Duodenal mucosa (tissue), 2 donors: ENCODE measurements at regions not wholly inside any gene's neighbourhood (a gene's known extent, or its start where the extent isn't known, plus 50 kb on each side); places are given as distances from the start of the nearest gene placed in this dataset.
"Not testable (repeated sequence)": the region's sequence is repeated elsewhere in the genome, so short reads cannot be mapped to it uniquely, and the experiment has no call there.

Experiments
- H3K27ac ChIP-seq: one replicate; pipeline ENCODE4 v1.7.0; 2013; ENCODE audit warnings: low read depth, low read length
- H3K27me3 ChIP-seq, 2 donors: one replicate each; pipeline ENCODE4 v1.7.0; 2013; ENCODE audit warnings: low read length in 2 of 2, control low read depth in 1 of 2; ENCODE audit not compliant: insufficient read depth in 2 of 2, control insufficient read depth in 1 of 2
- H3K36me3 ChIP-seq, 2 donors: one replicate each; pipeline ENCODE4 v1.7.0; 2013; ENCODE audit warnings: low read length in 2 of 2, control low read depth in 1 of 2; ENCODE audit not compliant: insufficient read depth in 2 of 2, control insufficient read depth in 1 of 2
- H3K4me1 ChIP-seq, 2 donors: one replicate each; pipeline ENCODE4 v1.7.0; 2013; ENCODE audit warnings: low read length in 2 of 2, control low read depth in 1 of 2; ENCODE audit not compliant: insufficient read depth in 2 of 2, control insufficient read depth in 1 of 2
- H3K4me3 ChIP-seq, 2 donors: one replicate each; pipeline ENCODE4 v1.7.0; 2013; ENCODE audit warnings: low read length in 2 of 2, low read depth in 1 of 2
- H3K9ac ChIP-seq, 2 donors: one replicate each; pipeline ENCODE4 v1.7.0; 2013; ENCODE audit warnings: low read length in 2 of 2, low read depth in 1 of 2
- H3K9me3 ChIP-seq, 2 donors: one replicate each; pipeline ENCODE4 v1.7.0; 2013; ENCODE audit warnings: low read length in 2 of 2, control low read depth in 1 of 2; ENCODE audit not compliant: control insufficient read depth in 1 of 2

DNA sequence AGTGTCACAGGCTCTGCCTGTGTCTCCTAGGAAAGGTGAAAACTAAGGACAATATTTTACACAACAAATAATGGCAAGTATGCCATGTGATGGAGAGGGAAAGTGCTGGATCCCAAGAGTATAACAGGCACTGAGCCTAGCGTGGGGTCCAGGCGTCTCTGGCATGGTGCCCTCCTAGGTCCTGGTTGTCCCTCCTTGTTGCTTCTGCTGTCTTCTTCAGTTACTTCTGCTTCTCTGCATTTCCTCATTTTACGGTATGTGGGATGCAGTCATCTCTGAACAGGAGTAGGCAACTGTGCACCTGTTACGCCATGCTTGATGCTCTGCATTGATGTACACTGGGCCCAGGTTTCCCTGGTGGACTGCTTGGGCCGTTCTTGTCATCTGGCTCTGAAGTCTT lies 1480.8 kb downstream of the FOXD4L5 start:
- not testable (repeated sequence) for H3K9me3 ChIP-seq, H3K27me3 ChIP-seq, H3K36me3 ChIP-seq, H3K27ac ChIP-seq, H3K9ac ChIP-seq, H3K4me1 ChIP-seq, H3K4me3 ChIP-seq

DNA sequence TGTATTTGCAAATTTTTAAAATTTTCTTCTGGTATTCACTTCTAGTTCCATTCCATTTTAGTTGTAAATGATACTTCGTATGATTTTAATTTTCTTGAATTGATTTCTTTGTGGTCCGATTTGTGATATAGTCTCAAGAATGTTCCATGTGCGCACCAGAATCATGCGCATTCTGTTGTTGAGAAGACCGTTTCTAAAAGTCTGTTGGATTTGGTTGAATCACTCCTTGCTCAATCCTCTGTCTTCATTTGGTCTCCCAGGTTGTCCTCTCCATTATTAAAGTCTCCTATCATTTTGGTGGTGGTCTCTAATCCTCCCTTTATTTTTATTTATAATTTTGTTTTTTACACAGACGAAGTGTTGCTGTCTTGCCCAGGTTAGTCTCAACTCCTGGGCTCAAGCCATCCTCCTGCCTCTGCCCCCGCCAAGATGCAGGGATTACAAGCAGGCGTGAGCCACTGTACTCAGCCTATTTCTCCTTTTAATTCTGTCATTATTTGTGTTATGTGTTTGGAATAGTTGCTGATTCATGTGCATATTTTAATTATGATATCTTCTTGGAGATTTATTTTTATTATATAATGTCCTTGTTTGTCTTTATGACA lies 1490.8 kb downstream of the FOXD4L5 start:
- not testable (repeated sequence) for H3K4me3 ChIP-seq, H3K9me3 ChIP-seq, H3K9ac ChIP-seq, H3K36me3 ChIP-seq, H3K27me3 ChIP-seq, H3K27ac ChIP-seq, H3K4me1 ChIP-seq

GRCh38 chr9:63787454-63787853 lies 1497.6 kb downstream of the FOXD4L5 start:
- not testable (repeated sequence) for H3K4me3 ChIP-seq, H3K9me3 ChIP-seq, H3K27me3 ChIP-seq, H3K36me3 ChIP-seq, H3K9ac ChIP-seq, H3K27ac ChIP-seq, H3K4me1 ChIP-seq

- not testable (repeated sequence) for H3K27ac ChIP-seq, H3K9ac ChIP-seq, H3K36me3 ChIP-seq, H3K9me3 ChIP-seq, H3K4me3 ChIP-seq, H3K27me3 ChIP-seq, H3K4me1 ChIP-seq
These were observed 1500.0 kb downstream of the FOXD4L5 start for GRCh38 chr9:63785059-63785458.

DNA sequence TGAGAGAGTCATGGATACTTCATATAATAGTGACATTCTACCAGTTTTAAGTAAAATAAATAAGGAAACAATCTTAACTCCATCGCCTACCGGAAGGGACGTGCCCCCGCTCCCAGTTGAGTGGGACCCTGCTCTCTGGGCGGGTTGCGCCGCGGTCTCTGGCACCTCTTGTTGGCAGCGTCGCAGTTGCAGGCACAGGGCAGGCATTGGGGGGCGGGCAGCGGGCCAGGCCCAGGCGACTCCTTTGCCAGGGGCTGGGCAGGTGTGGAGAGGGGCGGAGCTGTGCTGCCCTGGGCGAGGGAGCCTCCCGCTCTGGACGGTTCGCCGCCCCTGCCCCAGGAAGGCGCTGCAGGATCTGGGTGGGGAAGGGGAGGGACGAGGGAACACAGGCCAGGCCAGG lies 1500.6 kb downstream of the FOXD4L5 start:
- H3K27ac ChIP-seq, H3K27me3 ChIP-seq, H3K4me3 ChIP-seq, H3K9me3 ChIP-seq, H3K36me3 ChIP-seq, H3K4me1 ChIP-seq, H3K9ac ChIP-seq: not testable (repeated sequence)

DNA sequence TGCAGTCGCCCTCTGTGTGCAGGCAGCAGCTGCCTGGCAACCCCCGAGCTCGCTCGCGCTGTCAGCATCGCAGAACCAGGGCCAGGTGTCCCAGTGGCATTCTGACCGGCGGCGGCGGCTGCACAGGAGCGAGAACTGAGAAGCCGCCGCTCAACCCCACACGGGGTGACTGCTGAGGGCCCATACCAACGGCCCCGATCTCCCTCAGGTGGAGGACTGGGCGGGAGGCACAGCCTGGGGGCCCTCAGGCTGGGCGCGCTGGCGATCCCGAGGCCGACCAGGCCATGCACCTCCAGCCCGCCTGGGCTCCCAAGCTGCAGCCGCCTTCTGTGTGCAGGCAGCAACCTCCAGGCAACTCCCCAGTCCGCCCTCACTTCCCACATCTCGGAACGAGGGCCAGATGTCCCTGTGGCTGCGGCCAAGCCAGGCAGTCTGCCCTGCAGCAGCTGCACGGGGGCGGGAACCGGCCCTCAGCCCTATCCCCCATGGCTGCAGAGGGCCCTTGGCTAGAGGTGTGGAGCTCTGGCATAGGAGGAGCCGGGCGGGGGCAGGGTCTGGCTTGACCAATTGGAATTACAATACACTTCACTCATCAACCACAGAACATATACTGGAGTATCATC lies 1503.1 kb downstream of the FOXD4L5 start:
- H3K4me3 ChIP-seq, result not testable (repeated sequence)

DNA sequence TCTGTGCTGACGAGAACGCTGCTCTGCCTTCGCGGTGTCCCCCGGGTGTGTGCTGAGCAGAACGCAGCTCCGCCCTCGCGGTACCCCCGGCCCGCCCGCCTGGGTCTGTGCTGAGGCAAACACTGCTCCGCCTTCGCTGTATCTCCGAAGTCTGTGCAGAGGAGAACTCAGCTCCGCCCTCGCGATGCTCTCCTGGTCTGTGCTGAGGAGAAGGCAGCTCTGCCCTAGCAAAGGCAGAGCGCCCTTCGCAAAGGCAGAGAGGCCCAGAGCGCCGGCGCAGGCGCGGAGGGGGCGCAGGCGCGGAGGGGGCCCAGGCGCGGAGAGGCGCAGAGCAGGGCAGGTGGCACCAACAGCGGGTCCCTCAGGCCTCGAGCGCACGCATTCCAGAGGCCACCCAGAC lies 1503.6 kb downstream of the FOXD4L5 start:
- not testable (repeated sequence) for H3K4me3 ChIP-seq, H3K27me3 ChIP-seq, H3K9me3 ChIP-seq, H3K27ac ChIP-seq, H3K9ac ChIP-seq, H3K4me1 ChIP-seq, H3K36me3 ChIP-seq

More for the DNA sequence above, 1503.1 kb downstream of the FOXD4L5 start:
- not testable (repeated sequence) for H3K36me3 ChIP-seq, H3K27ac ChIP-seq, H3K27me3 ChIP-seq, H3K9me3 ChIP-seq, H3K9ac ChIP-seq, H3K4me1 ChIP-seq

GRCh38 chr9:63776220-63776619 lies 1508.8 kb downstream of the FOXD4L5 start:
- H3K36me3 ChIP-seq, H3K9ac ChIP-seq, H3K4me3 ChIP-seq, H3K9me3 ChIP-seq, H3K4me1 ChIP-seq, H3K27ac ChIP-seq, H3K27me3 ChIP-seq: not testable (repeated sequence)

DNA sequence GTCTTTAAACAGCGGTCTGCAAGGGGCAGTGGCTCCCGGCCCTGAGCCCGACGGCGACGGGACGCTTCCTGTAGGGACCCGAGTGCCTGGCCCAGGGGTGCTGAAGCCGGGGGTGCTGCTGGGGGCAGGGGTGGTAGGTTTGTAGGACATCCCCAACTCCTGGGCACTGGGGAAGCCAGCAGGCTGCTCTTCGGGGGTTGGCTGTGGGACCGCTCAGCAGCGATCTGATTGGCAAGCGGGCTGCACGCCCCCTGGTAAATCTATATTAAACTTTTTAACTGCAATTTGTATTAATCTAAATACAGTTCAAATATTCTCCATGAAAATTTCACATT lies 1510.0 kb downstream of the FOXD4L5 start:
- H3K36me3 ChIP-seq, H3K4me3 ChIP-seq, H3K9me3 ChIP-seq: not testable (repeated sequence)

DNA sequence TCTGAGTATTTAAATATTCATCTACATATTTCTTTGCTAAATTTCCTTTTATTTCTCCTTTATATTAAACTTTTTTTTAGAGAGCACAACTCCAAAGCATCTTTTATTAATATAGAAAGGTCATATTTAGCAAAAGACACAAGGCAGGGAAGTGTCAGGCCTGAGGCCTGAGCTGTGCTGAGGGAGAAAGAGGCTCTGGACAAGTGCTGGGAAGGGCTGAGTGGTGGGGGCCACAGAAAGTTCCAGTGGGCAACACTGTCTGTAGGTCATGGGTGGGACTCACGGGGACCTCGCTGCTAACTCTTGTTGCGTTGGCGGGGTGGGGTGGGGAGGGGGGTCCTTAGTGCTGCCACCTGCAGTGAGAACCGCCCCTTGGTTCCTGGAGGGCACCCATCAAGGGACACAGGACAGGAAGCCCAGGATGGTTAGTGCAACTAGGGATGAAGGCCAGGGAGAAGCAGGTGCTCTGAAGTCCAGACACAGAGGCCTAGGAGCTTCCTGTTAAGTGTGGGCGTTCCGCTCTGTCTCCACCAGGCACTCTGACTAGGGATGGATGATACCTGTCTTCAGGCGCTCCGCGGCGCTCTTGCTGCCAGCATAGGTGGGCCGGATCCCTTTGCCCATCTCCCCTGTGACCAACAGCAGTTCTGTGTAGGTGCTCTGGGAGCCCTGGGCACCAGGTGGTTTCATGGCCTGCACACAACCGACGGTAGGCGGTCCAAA lies 1510.5 kb downstream of the FOXD4L5 start:
- not testable (repeated sequence) for H3K4me1 ChIP-seq, H3K9me3 ChIP-seq

More for the DNA sequence above, 1510.0 kb downstream of the FOXD4L5 start:
- not testable (repeated sequence) for H3K9ac ChIP-seq, H3K4me1 ChIP-seq, H3K27me3 ChIP-seq, H3K27ac ChIP-seq

More for the DNA sequence above, 1510.5 kb downstream of the FOXD4L5 start:
- not testable (repeated sequence) for H3K4me3 ChIP-seq, H3K9ac ChIP-seq, H3K27ac ChIP-seq, H3K36me3 ChIP-seq, H3K27me3 ChIP-seq
